ENCODE measurements at regions not wholly inside any gene's neighbourhood (a gene's known extent, or its start where the extent isn't known, plus 50 kb on each side); places are given as distances from the start of the nearest gene placed in this dataset.
A peak's percentile ranks its signal among the peaks of the same experiment; 100 is the strongest.
"Not testable (repeated sequence)": the region's sequence is repeated elsewhere in the genome, so short reads cannot be mapped to it uniquely, and the experiment has no call there.

GRCh38 chr4:84324303-84325245 is 174.5 kb downstream of the NKX6-1 start:
- TF ChIP-seq, protein P1, sequence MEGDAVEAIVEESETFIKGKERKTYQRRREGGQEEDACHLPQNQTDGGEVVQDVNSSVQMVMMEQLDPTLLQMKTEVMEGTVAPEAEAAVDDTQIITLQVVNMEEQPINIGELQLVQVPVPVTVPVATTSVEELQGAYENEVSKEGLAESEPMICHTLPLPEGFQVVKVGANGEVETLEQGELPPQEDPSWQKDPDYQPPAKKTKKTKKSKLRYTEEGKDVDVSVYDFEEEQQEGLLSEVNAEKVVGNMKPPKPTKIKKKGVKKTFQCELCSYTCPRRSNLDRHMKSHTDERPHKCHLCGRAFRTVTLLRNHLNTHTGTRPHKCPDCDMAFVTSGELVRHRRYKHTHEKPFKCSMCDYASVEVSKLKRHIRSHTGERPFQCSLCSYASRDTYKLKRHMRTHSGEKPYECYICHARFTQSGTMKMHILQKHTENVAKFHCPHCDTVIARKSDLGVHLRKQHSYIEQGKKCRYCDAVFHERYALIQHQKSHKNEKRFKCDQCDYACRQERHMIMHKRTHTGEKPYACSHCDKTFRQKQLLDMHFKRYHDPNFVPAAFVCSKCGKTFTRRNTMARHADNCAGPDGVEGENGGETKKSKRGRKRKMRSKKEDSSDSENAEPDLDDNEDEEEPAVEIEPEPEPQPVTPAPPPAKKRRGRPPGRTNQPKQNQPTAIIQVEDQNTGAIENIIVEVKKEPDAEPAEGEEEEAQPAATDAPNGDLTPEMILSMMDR (IDR thresholded peaks at IDR 0.05), result no peak
- Mint-ChIP-seq H3K27me3 (ENCODE audit: low read depth, poor library complexity) (no peaks in the 10 kb centered on the region), H3K4me3 (no peak overlapping the region), H3K9me3 (no peaks in the 10 kb centered on the region), H3K4me1 (peaks cover 18% of the 10 kb centered on the region), H3K36me3 (ENCODE audit: low read depth) (no peaks in the 10 kb centered on the region), H3K27ac (peak overlapping the region; percentile 21)
- peak; percentile 21 for DNase-seq

- H3K4me3 Mint-ChIP-seq, result no peak overlapping the region
- H3K4me1 Mint-ChIP-seq, result peaks cover 6% of the 10 kb centered on the region
- no peak overlapping the region for H3K27ac Mint-ChIP-seq
- H3K9me3 Mint-ChIP-seq, result no peaks in the 10 kb centered on the region
- H3K36me3 Mint-ChIP-seq (ENCODE audit: low read depth), result no peaks in the 10 kb centered on the region
- DNase-seq, result no peak
- TF ChIP-seq, protein P1 (IDR thresholded peaks at IDR 0.05), result no peak
- no peaks in the 10 kb centered on the region for H3K27me3 Mint-ChIP-seq (ENCODE audit: low read depth, poor library complexity)
These were observed 180.0 kb downstream of the NKX6-1 start for GRCh38 chr4:84319124-84319523.

DNA sequence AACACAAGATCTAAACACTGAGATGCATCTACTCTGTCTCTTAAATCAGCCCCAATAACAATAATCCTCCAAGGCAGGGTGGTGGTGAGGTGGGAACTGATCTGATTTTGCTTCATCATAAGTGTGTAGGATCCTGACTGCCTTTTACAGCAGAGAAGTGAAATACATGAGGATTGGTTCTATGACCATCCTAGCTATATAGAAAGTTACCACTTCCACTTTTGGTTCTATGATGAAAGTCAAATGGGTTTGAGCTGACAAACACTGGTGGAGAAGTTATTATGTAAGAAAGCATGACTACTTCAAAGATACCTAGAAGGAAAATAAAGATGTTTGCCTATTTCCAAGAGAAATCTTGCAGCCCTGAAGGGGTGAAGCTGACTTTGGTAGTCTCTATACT is 181.6 kb downstream of the NKX6-1 start:
- Mint-ChIP-seq H3K4me3 (no peak overlapping the region), H3K36me3 (ENCODE audit: low read depth) (no peaks in the 10 kb centered on the region), H3K9me3 (no peaks in the 10 kb centered on the region), H3K27ac (no peak overlapping the region), H3K4me1 (no peaks in the 10 kb centered on the region), H3K27me3 (ENCODE audit: low read depth, poor library complexity) (no peaks in the 10 kb centered on the region)
- TF ChIP-seq, protein P1 (IDR thresholded peaks at IDR 0.05), result no peak
- no peak for DNase-seq

DNA sequence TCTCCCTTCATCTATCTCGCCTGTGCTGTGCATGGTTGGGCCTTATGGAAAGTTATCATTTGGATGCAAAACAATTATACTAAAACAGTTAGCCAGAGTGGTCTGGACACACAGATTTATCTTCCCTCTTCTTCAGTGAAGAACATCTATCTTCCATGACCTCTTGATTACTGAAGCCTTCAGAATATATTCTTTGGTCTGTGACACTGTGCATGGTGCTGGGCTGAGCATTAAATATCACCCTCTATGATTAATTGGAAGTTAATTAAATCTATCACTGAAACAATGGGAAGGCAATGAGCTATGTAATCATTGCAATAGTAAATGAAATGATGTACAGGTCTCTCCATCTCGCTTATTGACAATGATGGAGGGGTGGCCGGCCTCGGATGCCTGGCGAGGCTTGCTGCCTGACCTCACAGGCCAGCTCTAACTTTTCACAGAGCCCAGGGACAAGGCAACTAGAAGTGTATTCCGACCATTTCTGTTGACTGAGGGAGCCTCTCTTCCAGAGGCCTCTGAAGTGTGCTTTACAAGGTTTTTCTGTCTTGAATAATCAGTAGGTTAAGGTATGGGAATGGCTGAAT is 186.6 kb downstream of the NKX6-1 start:
- Mint-ChIP-seq H3K27me3 (ENCODE audit: low read depth, poor library complexity) (peaks cover 4% of the 10 kb centered on the region), H3K4me3 (no peak overlapping the region), H3K9me3 (no peaks in the 10 kb centered on the region), H3K27ac (no peak overlapping the region), H3K4me1 (no peaks in the 10 kb centered on the region), H3K36me3 (ENCODE audit: low read depth) (no peaks in the 10 kb centered on the region)
- TF ChIP-seq, protein P1 (IDR thresholded peaks at IDR 0.05), result no peak
- DNase-seq, result no peak

DNA sequence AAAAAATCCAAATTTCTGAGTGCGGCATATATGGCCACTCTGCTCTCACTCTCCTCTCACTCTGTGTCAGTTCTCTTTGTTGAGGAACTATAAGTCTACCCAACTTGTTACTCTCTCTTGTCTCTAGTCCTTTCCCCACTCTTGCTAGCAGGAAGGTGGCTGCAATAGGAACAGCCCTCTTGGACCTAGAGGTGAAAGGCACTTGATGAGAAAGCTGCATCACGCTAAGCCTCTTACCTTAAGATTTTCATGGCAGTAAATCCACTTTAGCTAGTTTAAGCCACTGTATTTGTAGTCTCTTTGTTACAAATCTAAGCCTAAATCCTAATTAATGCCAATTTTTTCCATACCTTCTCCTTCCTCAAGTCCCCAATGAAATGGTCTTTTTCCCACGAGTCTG is 189.9 kb downstream of the NKX6-1 start:
- Mint-ChIP-seq H3K9me3 (peaks cover 8% of the 10 kb centered on the region), H3K27me3 (ENCODE audit: low read depth, poor library complexity) (peaks cover 4% of the 10 kb centered on the region), H3K4me1 (no peaks in the 10 kb centered on the region), H3K27ac (no peak overlapping the region), H3K4me3 (no peak overlapping the region), H3K36me3 (ENCODE audit: low read depth) (no peaks in the 10 kb centered on the region)
- TF ChIP-seq, protein P1 (IDR thresholded peaks at IDR 0.05), result no peak
- DNase-seq, result no peak

GRCh38 chr4:84298719-84299254 is 200.3 kb downstream of the NKX6-1 start:
- H3K4me1 Mint-ChIP-seq; H3K27me3 Mint-ChIP-seq (ENCODE audit: low read depth, poor library complexity); H3K27ac Mint-ChIP-seq; DNase-seq: not testable (repeated sequence)
- peaks cover 16% of the 10 kb centered on the region for H3K36me3 Mint-ChIP-seq (ENCODE audit: low read depth)
- peak overlapping the region; percentile 23 for H3K4me3 Mint-ChIP-seq
- H3K9me3 Mint-ChIP-seq, result peaks cover 30% of the 10 kb centered on the region
